Smooth muscle cell (in vitro differentiated cells): ENCODE measurements at regions not wholly inside any gene's neighbourhood (a gene's known extent, or its start where the extent isn't known, plus 50 kb on each side); places are given as distances from the start of the nearest gene placed in this dataset.

Experiments
- DNase-seq: peaks from one replicate; lab custom pipeline; 2025; ENCODE audit not compliant: unreplicated experiment; lab: John Stamatoyannopoulos, UW
- H2AFZ ChIP-seq: fragments of 200-600 bp; sonication (generic); 2 replicates; pipeline ENCODE4 v1.6.0; 2016; ENCODE audit warnings: antibody characterized with exemption, low read depth, mild to moderate bottlenecking
- H3F3A ChIP-seq: fragments of 200-600 bp; sonication (generic); 2 replicates; pipeline ENCODE4 v1.6.0; 2017; ENCODE audit warnings: antibody characterized with exemption, low read depth
- H3K27ac ChIP-seq: fragments of 200-600 bp; sonication (generic); 2 replicates; pipeline ENCODE4 v1.5.1; 2016; ENCODE audit warnings: low read depth, mild to moderate bottlenecking
- H3K27me3 ChIP-seq: fragments of 200-600 bp; sonication (generic); 2 replicates; pipeline ENCODE4 v1.6.1; 2016; ENCODE audit warnings: low read depth, mild to moderate bottlenecking
- H3K36me3 ChIP-seq: fragments of 200-600 bp; sonication (generic); 2 replicates; pipeline ENCODE4 v1.5.1; 2016; ENCODE audit warnings: low read depth
- H3K4me1 ChIP-seq: fragments of 200-600 bp; sonication (generic); 2 replicates; pipeline ENCODE4 v1.5.1; 2016; ENCODE audit warnings: low read depth
- H3K4me2 ChIP-seq: fragments of 200-600 bp; sonication (generic); 2 replicates; pipeline ENCODE4 v1.6.0; 2016; ENCODE audit warnings: mild to moderate bottlenecking
- H3K4me3 ChIP-seq: fragments of 200-600 bp; sonication (generic); 2 replicates; pipeline ENCODE4 v1.5.1; 2016; ENCODE audit warnings: mild to moderate bottlenecking
- H3K79me2 ChIP-seq: fragments of 200-600 bp; sonication (generic); 2 replicates; pipeline ENCODE4 v1.6.0; 2016; ENCODE audit warnings: low read depth, mild to moderate bottlenecking
- H3K9ac ChIP-seq: fragments of 200-600 bp; sonication (generic); 2 replicates; pipeline ENCODE4 v1.6.0; 2016; ENCODE audit warnings: low read depth
- H3K9me3 ChIP-seq: fragments of 200-600 bp; sonication (generic); replicated peaks from 2 replicates; pipeline ENCODE4 v1.5.1; 2016; ENCODE audit warnings: low read depth
- H4K20me1 ChIP-seq: fragments of 200-600 bp; sonication (generic); 2 replicates; pipeline ENCODE4 v1.6.0; 2016; ENCODE audit warnings: low read depth
- WGBS: methylation state at CpG from one replicate; pipeline ENCODE4 v1.1.7; 2016; ENCODE audit warnings: low lambda C conversion rate; 5-methylcytosine and 5-hydroxymethylcytosine counted together
- TF ChIP-seq, protein P1 (sequence below): fragments of 200-600 bp; sonication (generic); IDR thresholded peaks from 2 replicates; pipeline ENCODE4 v1.5.1; 2017; ENCODE audit warnings: borderline replicate concordance, mild to moderate bottlenecking, antibody characterized with exemption; ENCODE audit not compliant: insufficient read depth, poor library complexity, severe bottlenecking

DNA sequence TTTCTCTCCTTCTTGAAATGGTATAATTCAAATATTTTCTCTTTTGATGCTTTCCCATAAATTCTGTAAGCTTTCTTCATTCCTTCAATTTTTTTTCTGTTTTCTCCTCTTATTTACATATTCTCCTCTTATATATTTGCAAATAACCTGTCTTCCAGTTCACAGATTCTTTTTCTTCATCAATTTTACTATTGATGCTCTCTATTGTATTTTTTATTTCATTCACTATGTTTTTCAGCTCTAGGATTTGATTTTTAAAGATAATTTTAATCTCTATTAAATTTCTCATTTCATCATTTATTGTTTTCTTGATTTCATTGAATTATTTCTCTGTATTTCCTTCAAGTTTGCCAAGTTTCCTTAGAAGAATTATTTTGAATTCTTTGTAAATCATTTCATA is 54.0 kb upstream of the PRPS1L1 start:
- Histone ChIP-seq H3K4me2 (no peak overlapping the region), H3K4me1 (peaks cover 5% of the 10 kb centered on the region), H3K27ac (no peak overlapping the region), H3K27me3 (peaks cover 21% of the 10 kb centered on the region), H3K79me2 (no peaks in the 10 kb centered on the region), H3K4me3 (no peak overlapping the region), H3K9ac (no peak overlapping the region), H3K36me3 (no peaks in the 10 kb centered on the region), H4K20me1 (no peaks in the 10 kb centered on the region), H3K9me3 (peaks cover 7% of the 10 kb centered on the region), H2AFZ (no peak overlapping the region), H3F3A (no peaks in the 10 kb centered on the region)
- TF ChIP-seq, protein P1, sequence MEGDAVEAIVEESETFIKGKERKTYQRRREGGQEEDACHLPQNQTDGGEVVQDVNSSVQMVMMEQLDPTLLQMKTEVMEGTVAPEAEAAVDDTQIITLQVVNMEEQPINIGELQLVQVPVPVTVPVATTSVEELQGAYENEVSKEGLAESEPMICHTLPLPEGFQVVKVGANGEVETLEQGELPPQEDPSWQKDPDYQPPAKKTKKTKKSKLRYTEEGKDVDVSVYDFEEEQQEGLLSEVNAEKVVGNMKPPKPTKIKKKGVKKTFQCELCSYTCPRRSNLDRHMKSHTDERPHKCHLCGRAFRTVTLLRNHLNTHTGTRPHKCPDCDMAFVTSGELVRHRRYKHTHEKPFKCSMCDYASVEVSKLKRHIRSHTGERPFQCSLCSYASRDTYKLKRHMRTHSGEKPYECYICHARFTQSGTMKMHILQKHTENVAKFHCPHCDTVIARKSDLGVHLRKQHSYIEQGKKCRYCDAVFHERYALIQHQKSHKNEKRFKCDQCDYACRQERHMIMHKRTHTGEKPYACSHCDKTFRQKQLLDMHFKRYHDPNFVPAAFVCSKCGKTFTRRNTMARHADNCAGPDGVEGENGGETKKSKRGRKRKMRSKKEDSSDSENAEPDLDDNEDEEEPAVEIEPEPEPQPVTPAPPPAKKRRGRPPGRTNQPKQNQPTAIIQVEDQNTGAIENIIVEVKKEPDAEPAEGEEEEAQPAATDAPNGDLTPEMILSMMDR = no peak
- no peak for DNase-seq

DNA sequence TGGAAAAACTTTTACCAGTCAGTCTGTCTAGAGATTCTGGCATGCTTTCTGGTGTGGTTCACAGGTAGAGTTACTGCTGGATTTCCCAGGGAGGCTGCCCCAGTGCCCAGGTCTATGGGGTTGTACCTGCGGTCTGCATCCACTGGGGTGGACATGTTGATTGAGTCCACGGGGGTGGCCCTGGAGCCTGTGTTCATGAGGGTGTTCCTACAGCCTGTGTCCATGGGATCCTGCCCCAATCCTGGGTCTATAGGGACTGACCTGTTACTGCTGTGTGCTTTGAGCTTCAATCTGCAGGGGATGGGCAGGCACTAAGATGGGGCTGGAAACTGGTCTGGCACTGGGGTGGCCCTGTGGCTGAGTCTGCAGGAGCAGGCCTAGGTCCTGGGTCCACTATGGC is 54.5 kb upstream of the PRPS1L1 start:
- no peak overlapping the region for H2AFZ ChIP-seq
- no peaks in the 10 kb centered on the region for H4K20me1 ChIP-seq
- H3K27me3 ChIP-seq = peaks cover 25% of the 10 kb centered on the region
- H3K9ac ChIP-seq = no peak overlapping the region
- H3K9me3 ChIP-seq = peaks cover 7% of the 10 kb centered on the region
- H3K4me2 ChIP-seq = no peak overlapping the region
- TF ChIP-seq, protein P1 = no peak
- H3K4me1 ChIP-seq = peaks cover 5% of the 10 kb centered on the region
- H3K27ac ChIP-seq = no peak overlapping the region
- DNase-seq = no peak
- H3K4me3 ChIP-seq = no peak overlapping the region
- H3K79me2 ChIP-seq = no peaks in the 10 kb centered on the region
- H3F3A ChIP-seq = no peaks in the 10 kb centered on the region
- WGBS = 88% methylated on average over 2 of the region's 2 CpGs
- H3K36me3 ChIP-seq = no peaks in the 10 kb centered on the region

DNA sequence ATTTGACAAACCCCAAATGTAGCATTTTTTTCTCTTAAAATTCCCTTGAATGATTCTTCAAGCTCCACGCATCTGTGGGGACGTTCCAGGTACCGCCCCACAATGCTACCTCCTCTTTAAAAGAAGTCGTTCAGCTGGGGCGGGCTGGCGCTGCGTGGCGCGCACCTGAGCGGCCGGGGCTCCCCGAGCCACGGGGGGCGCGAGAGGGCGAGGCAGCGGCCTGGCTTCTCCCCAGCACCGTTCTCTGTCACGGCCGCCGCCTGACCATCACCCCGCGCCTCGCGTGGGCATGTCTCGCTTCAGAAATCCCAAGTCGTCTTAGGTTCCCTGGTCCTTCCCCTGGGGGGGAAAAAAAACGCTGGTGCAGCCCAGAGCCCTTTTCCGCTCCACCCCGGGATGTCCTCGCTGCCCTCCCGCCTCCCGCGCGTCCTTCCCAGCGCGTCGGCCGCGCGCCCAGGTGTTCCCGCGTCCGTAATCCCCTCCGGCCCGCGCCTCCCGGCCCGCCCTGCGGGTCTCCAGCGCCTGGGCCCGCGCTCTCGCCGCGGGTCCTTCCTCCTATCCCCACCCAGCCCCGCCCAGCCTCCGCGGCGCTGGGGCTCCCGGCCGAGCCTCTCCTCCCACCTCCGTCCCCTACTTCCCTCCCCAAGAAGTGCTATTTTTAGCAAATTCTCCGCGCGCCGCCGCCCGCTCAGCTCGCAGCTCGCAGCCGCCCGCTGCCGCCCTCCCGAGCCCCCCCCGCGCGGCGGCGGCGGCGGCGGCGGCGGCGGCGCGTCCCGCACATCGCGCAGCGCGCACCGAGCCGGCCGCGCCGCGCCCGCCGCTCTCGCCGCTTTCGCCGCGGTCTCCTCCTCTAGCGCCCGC is 58.7 kb upstream of the PRPS1L1 start:
- TF ChIP-seq, protein P1 = no peak
- Histone ChIP-seq H2AFZ (peak overlapping the region; percentile 89), H3F3A (no peaks in the 10 kb centered on the region), H3K79me2 (no peaks in the 10 kb centered on the region), H3K4me3 (peak overlapping the region; percentile 68), H3K27ac (no peak overlapping the region), H3K36me3 (no peaks in the 10 kb centered on the region), H3K4me1 (peaks cover 5% of the 10 kb centered on the region), H4K20me1 (no peaks in the 10 kb centered on the region), H3K4me2 (peak overlapping the region; percentile 97), H3K9me3 (no peaks in the 10 kb centered on the region), H3K9ac (no peak overlapping the region), H3K27me3 (peaks cover 67% of the 10 kb centered on the region)
- WGBS = 1% methylated on average over 38 of the region's 108 CpGs
- DNase-seq = no peak

DNA sequence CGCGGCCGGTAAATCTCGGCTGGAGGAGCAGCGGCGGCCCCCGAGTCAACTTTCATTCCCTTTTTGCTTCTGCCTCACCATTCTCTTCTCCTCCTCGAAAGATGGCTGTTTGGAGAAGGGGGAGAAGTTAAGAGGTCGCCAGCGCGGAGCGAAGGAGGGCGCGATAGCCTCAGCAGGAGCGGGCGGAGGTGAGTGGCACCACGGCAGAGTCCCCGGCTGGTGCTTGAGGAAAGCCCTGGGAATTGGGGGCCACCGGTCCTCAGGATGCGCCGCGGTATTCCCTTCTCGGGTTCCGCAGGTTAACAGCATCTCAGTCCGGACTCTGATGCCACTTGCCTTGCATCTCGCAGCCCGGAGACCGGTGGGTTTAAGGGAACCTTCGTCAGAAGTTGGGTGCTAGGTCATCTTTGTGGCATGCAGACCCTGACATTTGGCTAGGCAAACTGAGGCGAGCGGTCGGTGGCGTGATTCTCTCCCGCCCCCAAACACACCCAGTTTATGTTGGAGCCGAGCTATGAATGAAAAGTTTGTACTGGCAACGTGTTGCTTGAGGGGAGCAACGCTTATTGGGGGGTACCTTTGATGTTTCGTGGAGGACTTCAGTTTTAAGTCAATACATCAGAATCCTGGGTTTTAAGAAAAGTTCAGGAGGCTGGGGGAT is 59.5 kb upstream of the PRPS1L1 start:
- Histone ChIP-seq H3K36me3 (no peaks in the 10 kb centered on the region), H3K27ac (no peak overlapping the region), H3K79me2 (no peaks in the 10 kb centered on the region), H3K9me3 (no peaks in the 10 kb centered on the region), H2AFZ (peak overlapping the region; percentile 89), H4K20me1 (no peaks in the 10 kb centered on the region), H3K4me1 (peaks cover 5% of the 10 kb centered on the region), H3K4me3 (peak overlapping the region; percentile 68), H3F3A (no peaks in the 10 kb centered on the region), H3K4me2 (peak overlapping the region; percentile 97), H3K9ac (no peak overlapping the region), H3K27me3 (peaks cover 73% of the 10 kb centered on the region)
- DNase-seq = no peak
- 4% methylated on average over 38 of the region's 38 CpGs for WGBS
- TF ChIP-seq, protein P1 = no peak
